ENCODE measurements at regions not wholly inside any gene's neighbourhood (a gene's known extent, or its start where the extent isn't known, plus 50 kb on each side); places are given as distances from the start of the nearest gene placed in this dataset.

GRCh38 chr11:104259121-104259610 lies 95.2 kb upstream of the PDGFD start:
- intact Hi-C loops (cut with DNase I; ENCODE audit: low total_unique reads), result no loop called here
- H3K27me3 ChIP-seq, result no peaks in the 10 kb centered on the region

GRCh38 chr11:104256525-104256924 lies 92.6 kb upstream of the PDGFD start:
- no peaks in the 10 kb centered on the region for H3K36me3 ChIP-seq
- in situ Hi-C loops (cut with MboI; ENCODE audit: low sequenced_read_pairs in 4 of 4), result no loop called here
- intact Hi-C loops (cut with DNase I; ENCODE audit: low total_unique reads), result no loop called here
- H3K4me1 ChIP-seq, result no peaks in the 10 kb centered on the region
- no peak for ATAC-seq
- no peaks in the 10 kb centered on the region for H3K9me3 ChIP-seq
- no peak overlapping the region for H3K4me3 ChIP-seq
- no peak overlapping the region for H3K27ac ChIP-seq
- H3K27me3 ChIP-seq, result no peaks in the 10 kb centered on the region
- no peak for TF ChIP-seq CTCF (IDR thresholded peaks at IDR 0.05 in 4 of 5, conservative IDR thresholded peaks at IDR 0.05 in 1 of 5)
- no peak for TF ChIP-seq POLR2A (IDR thresholded peaks at IDR 0.05)
- DNase-seq, result no peak

More at GRCh38 chr11:104259121-104259610, 95.2 kb upstream of the PDGFD start:
- Histone ChIP-seq H3K27ac (no peak overlapping the region), H3K9me3 (no peaks in the 10 kb centered on the region), H3K4me1 (no peaks in the 10 kb centered on the region), H3K36me3 (no peaks in the 10 kb centered on the region), H3K4me3 (no peak overlapping the region)
- DNase-seq (no peak), ATAC-seq (no peak)
- TF ChIP-seq CTCF (IDR thresholded peaks at IDR 0.05 in 4 of 5, conservative IDR thresholded peaks at IDR 0.05 in 1 of 5), result no peak
- TF ChIP-seq POLR2A (IDR thresholded peaks at IDR 0.05), result no peak
- in situ Hi-C loops (cut with MboI; ENCODE audit: low sequenced_read_pairs in 4 of 4), result no loop called here

GRCh38 chr11:104254347-104254746 lies 90.4 kb upstream of the PDGFD start:
- Histone ChIP-seq H3K27ac (no peak overlapping the region), H3K4me1 (no peaks in the 10 kb centered on the region), H3K9me3 (no peaks in the 10 kb centered on the region), H3K27me3 (no peaks in the 10 kb centered on the region), H3K36me3 (no peaks in the 10 kb centered on the region), H3K4me3 (no peak overlapping the region)
- DNase-seq (no peak), ATAC-seq (no peak)
- in situ Hi-C loops (cut with MboI; ENCODE audit: low sequenced_read_pairs in 4 of 4) (no loop called here), intact Hi-C loops (cut with DNase I; ENCODE audit: low total_unique reads) (no loop called here)
- no peak for TF ChIP-seq POLR2A (IDR thresholded peaks at IDR 0.05)
- TF ChIP-seq CTCF (IDR thresholded peaks at IDR 0.05 in 4 of 5, conservative IDR thresholded peaks at IDR 0.05 in 1 of 5), result no peak

- Histone ChIP-seq H3K27ac (no peak overlapping the region), H3K27me3 (no peaks in the 10 kb centered on the region), H3K36me3 (no peaks in the 10 kb centered on the region), H3K4me3 (no peak overlapping the region), H3K9me3 (no peaks in the 10 kb centered on the region), H3K4me1 (no peaks in the 10 kb centered on the region)
- no peak for ATAC-seq
- intact Hi-C loops (cut with DNase I; ENCODE audit: low total_unique reads) (no loop called here), in situ Hi-C loops (cut with MboI; ENCODE audit: low sequenced_read_pairs in 4 of 4) (no loop called here)
- TF ChIP-seq POLR2A (IDR thresholded peaks at IDR 0.05) (no peak), CTCF (IDR thresholded peaks at IDR 0.05 in 4 of 5, conservative IDR thresholded peaks at IDR 0.05 in 1 of 5) (no peak)
- no peak for DNase-seq
Observed at GRCh38 chr11:104246590-104246989, 82.6 kb upstream of the PDGFD start.

- H3K27ac ChIP-seq, result no peak overlapping the region
- intact Hi-C loops (cut with DNase I; ENCODE audit: low total_unique reads), result no loop called here
- H3K9me3 ChIP-seq, result no peaks in the 10 kb centered on the region
- no peak for ATAC-seq
- in situ Hi-C loops (cut with MboI; ENCODE audit: low sequenced_read_pairs in 4 of 4), result no loop called here
- TF ChIP-seq POLR2A (IDR thresholded peaks at IDR 0.05) (no peak), CTCF (IDR thresholded peaks at IDR 0.05 in 4 of 5, conservative IDR thresholded peaks at IDR 0.05 in 1 of 5) (no peak)
- DNase-seq, result no peak
- H3K36me3 ChIP-seq, result no peaks in the 10 kb centered on the region
- no peaks in the 10 kb centered on the region for H3K27me3 ChIP-seq
- no peak overlapping the region for H3K4me3 ChIP-seq
- H3K4me1 ChIP-seq, result no peaks in the 10 kb centered on the region
Observed at GRCh38 chr11:104238916-104239315, 75.0 kb upstream of the PDGFD start.
